ENCODE measurements at regions not wholly inside any gene's neighbourhood (a gene's known extent, or its start where the extent isn't known, plus 50 kb on each side); places are given as distances from the start of the nearest gene placed in this dataset.
A peak's percentile ranks its signal among the peaks of the same experiment; 100 is the strongest.

DNA sequence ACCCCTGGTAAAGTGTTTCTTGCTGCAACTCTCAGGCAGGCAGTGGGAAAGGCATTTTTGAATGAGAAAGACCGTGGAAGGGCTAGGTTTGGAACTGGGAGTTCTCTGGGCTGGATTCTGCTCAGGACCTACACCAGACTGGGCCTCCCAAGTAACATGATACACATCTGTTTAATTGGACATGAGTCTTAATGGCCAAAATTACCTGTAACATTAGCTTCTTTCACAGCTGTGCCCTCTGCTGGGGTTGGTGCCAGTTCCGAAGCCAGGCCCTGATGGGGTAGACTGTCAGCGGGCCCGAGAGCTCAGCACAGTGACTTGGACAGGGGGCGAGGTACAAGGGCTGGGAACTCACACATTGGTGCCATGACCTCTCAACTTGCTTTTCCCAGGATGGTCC lies 118.9 kb upstream of the IRX3 start:
- no peak overlapping the region for H3K27ac Mint-ChIP-seq
- peaks cover 9% of the 10 kb centered on the region for H3K27me3 Mint-ChIP-seq (ENCODE audit: insufficient read depth)
- no peaks in the 10 kb centered on the region for H3K36me3 Mint-ChIP-seq (ENCODE audit: low read depth)
- DNase-seq, result no peak
- H3K9me3 Mint-ChIP-seq, result no peaks in the 10 kb centered on the region
- H3K4me1 Mint-ChIP-seq (ENCODE audit: low read depth), result peaks cover 28% of the 10 kb centered on the region
- H3K4me3 Mint-ChIP-seq, result no peak overlapping the region
- no peak for TF ChIP-seq CTCF (IDR thresholded peaks at IDR 0.05)

DNA sequence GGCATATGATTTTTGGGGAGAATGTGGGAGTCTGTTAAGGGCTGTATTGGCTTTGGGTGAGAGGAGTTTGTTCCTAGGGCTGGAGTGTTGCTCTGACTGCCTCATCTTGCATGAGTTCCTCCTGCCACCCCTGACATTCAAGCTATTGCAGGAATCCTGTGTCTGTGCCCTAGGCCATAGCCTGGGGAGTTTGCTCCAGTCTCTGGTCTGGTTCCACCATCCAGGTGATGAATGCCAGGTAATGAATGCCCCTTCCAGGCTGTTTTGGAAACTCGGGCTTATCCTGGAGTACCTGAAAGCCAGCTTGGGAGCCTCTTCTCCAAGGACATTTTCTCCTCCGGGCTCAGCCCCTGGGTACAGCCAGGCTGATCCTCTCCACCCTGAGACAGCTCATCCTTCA lies 117.0 kb upstream of the IRX3 start:
- DNase-seq, result no peak
- no peaks in the 10 kb centered on the region for H3K9me3 Mint-ChIP-seq
- no peak overlapping the region for H3K4me3 Mint-ChIP-seq
- H3K36me3 Mint-ChIP-seq (ENCODE audit: low read depth), result no peaks in the 10 kb centered on the region
- TF ChIP-seq CTCF (IDR thresholded peaks at IDR 0.05), result no peak
- peaks cover 9% of the 10 kb centered on the region; the same call in 1 of the 2 replicates for H3K27me3 Mint-ChIP-seq (ENCODE audit: insufficient read depth)
- no peak overlapping the region for H3K27ac Mint-ChIP-seq
- H3K4me1 Mint-ChIP-seq (ENCODE audit: low read depth), result peaks cover 41% of the 10 kb centered on the region

DNA sequence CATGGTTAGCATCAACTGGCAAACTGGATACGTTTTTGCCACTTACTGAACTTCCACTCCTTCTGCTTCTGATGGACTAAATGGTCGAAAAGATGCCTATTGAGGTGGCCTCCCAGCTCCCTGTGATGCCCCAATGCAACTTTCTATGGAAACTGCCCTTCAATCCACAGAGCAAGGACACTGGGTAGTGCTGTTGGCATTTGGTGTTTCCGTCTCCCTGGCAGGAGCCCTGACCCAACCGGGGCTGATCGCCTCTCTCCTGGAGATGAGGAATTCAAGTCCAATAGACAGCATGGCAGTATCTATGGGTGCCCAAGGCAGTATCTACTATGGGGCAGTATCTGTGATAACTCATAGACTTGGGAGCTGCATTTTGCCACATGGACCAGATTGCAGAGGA lies 116.3 kb upstream of the IRX3 start:
- no peaks in the 10 kb centered on the region for H3K9me3 Mint-ChIP-seq
- no peaks in the 10 kb centered on the region for H3K36me3 Mint-ChIP-seq (ENCODE audit: low read depth)
- H3K4me3 Mint-ChIP-seq, result no peak overlapping the region
- H3K27me3 Mint-ChIP-seq (ENCODE audit: insufficient read depth), result peaks cover 9% of the 10 kb centered on the region; the same call in 1 of the 2 replicates
- no peak overlapping the region for H3K27ac Mint-ChIP-seq
- DNase-seq, result no peak
- H3K4me1 Mint-ChIP-seq (ENCODE audit: low read depth), result peaks cover 46% of the 10 kb centered on the region
- TF ChIP-seq CTCF (IDR thresholded peaks at IDR 0.05), result no peak

- Mint-ChIP-seq H3K4me3 (no peak overlapping the region), H3K4me1 (ENCODE audit: low read depth) (peaks cover 46% of the 10 kb centered on the region), H3K27me3 (ENCODE audit: insufficient read depth) (peaks cover 9% of the 10 kb centered on the region; the same call in 1 of the 2 replicates), H3K9me3 (no peaks in the 10 kb centered on the region), H3K27ac (no peak overlapping the region), H3K36me3 (ENCODE audit: low read depth) (0 out of 2 replicates have a peak, but pooled peaks cover 1% of the 10 kb centered on the region)
- DNase-seq, result peak; percentile 43
- TF ChIP-seq CTCF (IDR thresholded peaks at IDR 0.05), result no peak
Observed at GRCh38 chr16:54402270-54402669, 115.7 kb upstream of the IRX3 start.

GRCh38 chr16:54400261-54400660 lies 113.7 kb upstream of the IRX3 start:
- Mint-ChIP-seq H3K9me3 (0 out of 2 replicates have a peak, but pooled peaks cover 4% of the 10 kb centered on the region), H3K4me1 (ENCODE audit: low read depth) (peaks cover 61% of the 10 kb centered on the region), H3K36me3 (ENCODE audit: low read depth) (0 out of 2 replicates have a peak, but pooled peaks cover 10% of the 10 kb centered on the region), H3K27ac (no peak overlapping the region), H3K4me3 (no peak overlapping the region), H3K27me3 (ENCODE audit: insufficient read depth) (peaks cover 9% of the 10 kb centered on the region; the same call in 1 of the 2 replicates)
- TF ChIP-seq CTCF (IDR thresholded peaks at IDR 0.05), result no peak
- DNase-seq, result no peak

DNA sequence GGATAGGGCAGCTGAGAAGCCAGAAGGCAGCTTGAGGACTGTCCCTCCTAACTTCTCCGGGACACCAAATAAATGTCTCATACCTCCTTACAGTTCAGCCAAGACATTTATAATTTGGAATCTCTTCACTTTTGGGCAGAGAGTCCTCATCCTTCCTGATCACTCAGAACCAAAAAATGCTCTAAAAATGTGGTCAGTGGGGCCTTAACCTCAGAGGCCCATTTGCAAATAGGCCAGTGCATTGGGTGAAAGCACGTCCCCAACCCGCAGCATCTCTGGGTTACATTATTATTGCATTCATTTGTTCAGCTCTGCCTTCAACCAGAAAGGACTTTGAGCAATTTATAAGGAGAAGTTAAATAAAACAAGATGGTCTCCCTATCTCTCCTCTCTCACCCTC lies 112.4 kb upstream of the IRX3 start:
- H3K9me3 Mint-ChIP-seq, result 0 out of 2 replicates have a peak, but pooled peaks cover 4% of the 10 kb centered on the region
- H3K27ac Mint-ChIP-seq, result no peak overlapping the region
- peaks cover 73% of the 10 kb centered on the region for H3K4me1 Mint-ChIP-seq (ENCODE audit: low read depth)
- H3K36me3 Mint-ChIP-seq (ENCODE audit: low read depth), result peaks cover 12% of the 10 kb centered on the region; the same call in 1 of the 2 replicates
- DNase-seq, result no peak
- TF ChIP-seq CTCF (IDR thresholded peaks at IDR 0.05), result no peak
- H3K4me3 Mint-ChIP-seq, result no peak overlapping the region
- H3K27me3 Mint-ChIP-seq (ENCODE audit: insufficient read depth), result peaks cover 9% of the 10 kb centered on the region; the same call in 1 of the 2 replicates

Data from HFFc6 (cell line).